Endothelial cell of umbilical vein (primary cell): ENCODE measurements at regions not wholly inside any gene's neighbourhood (a gene's known extent, or its start where the extent isn't known, plus 50 kb on each side); places are given as distances from the start of the nearest gene placed in this dataset.

ENCODE experiments used
- BruUV-seq: library from RNA; stranded (reverse); fragments of 400-500 nt; replicated peaks from 2 replicates; lab custom pipeline; 2021; lab: Mats Ljungman, UMichigan
- CTCF ChIA-PET: fragments of 300-600, 350-600 bp; sonication (Branson Sonifier 250); formaldehyde crosslinking; loops from one replicate; lab custom pipeline; 2021; ENCODE audit warnings: antibody characterized with exemption, inconsistent platforms; lab: Charles Lee
- POLR2A ChIA-PET: fragments of 300-600, 350-600 bp; sonication (Branson Sonifier 250); formaldehyde crosslinking; loops from one replicate; lab custom pipeline; 2021; ENCODE audit warnings: antibody characterized with exemption, inconsistent platforms; lab: Charles Lee
- DNase-seq: peaks from one replicate; pipeline ENCODE4 v3.0.0-alpha.2; 2011; ENCODE audit warnings: low read depth, low spot score
- FAIRE-seq: peaks from 2 replicates; lab custom pipeline; 2011; peaks lifted over from hg19 to GRCh38; lab: Jason Lieb, UNC
- H2AFZ ChIP-seq: 2 replicates; pipeline ENCODE4 v1.6.0; 2012; ENCODE audit warnings: low read depth, low read length, control low read depth, inconsistent platforms
- H3K27ac ChIP-seq: 2 replicates; pipeline ENCODE4 v1.5.1; 2011; ENCODE audit warnings: low read depth, mild to moderate bottlenecking, control low read depth, low read length, moderate library complexity; ENCODE audit not compliant: insufficient read depth
- H3K27me3 ChIP-seq, 2 experiments: 2 replicates each; pipeline versions ENCODE4 v1.6.0 to v1.6.1; 2011; ENCODE audit warnings: low read length in 2 of 2, mixed read lengths in 1 of 2; ENCODE audit not compliant: control insufficient read depth in 2 of 2, insufficient read depth in 2 of 2
- H3K36me3 ChIP-seq, 2 experiments: 2 replicates in 1 of 2; 3 replicates in 1 of 2; pipeline ENCODE4 v1.5.1; 2011; ENCODE audit warnings: low read length in 2 of 2, mild to moderate bottlenecking in 1 of 2, moderate library complexity in 1 of 2; ENCODE audit not compliant: control insufficient read depth in 2 of 2, insufficient read depth in 2 of 2; ENCODE audit errors: extremely low read depth in 1 of 2
- H3K4me1 ChIP-seq: 3 replicates; pipeline ENCODE4 v1.5.1; 2011; ENCODE audit warnings: mild to moderate bottlenecking, low read length; ENCODE audit not compliant: control insufficient read depth, insufficient read depth; ENCODE audit errors: extremely low read depth
- H3K4me2 ChIP-seq: 2 replicates; pipeline ENCODE4 v1.6.1; 2011; ENCODE audit warnings: low read length, control low read depth, mixed read lengths; ENCODE audit not compliant: insufficient read depth
- H3K4me3 ChIP-seq, 3 experiments: fragments of 200-600 bp in 1 of 3; sonication (generic), shearing (Covaris generic) in 1 of 3; replicated peaks in 1 of 3; 2 replicates each; pipeline ENCODE4 v1.5.1; 2011 to 2016; ENCODE audit warnings: control low read depth in 3 of 3, low read length in 3 of 3, mild to moderate bottlenecking in 2 of 3, inconsistent platforms in 1 of 3, low read depth in 1 of 3, moderate library complexity in 1 of 3; ENCODE audit not compliant: insufficient read depth in 1 of 3
- H3K79me2 ChIP-seq: 2 replicates; pipeline ENCODE4 v1.6.0; 2012; ENCODE audit warnings: low read length, inconsistent platforms; ENCODE audit not compliant: control insufficient read depth, insufficient read depth
- H3K9ac ChIP-seq: replicated peaks from 2 replicates; pipeline ENCODE3; 2011; ENCODE audit warnings: low read length, control low read depth; ENCODE audit not compliant: insufficient read depth; ENCODE audit errors: extremely low read depth
- H3K9me1 ChIP-seq: replicated peaks from 3 replicates; pipeline ENCODE4 v1.6.0; 2011; ENCODE audit warnings: mild to moderate bottlenecking, low read length; ENCODE audit not compliant: control insufficient read depth, insufficient read depth; ENCODE audit errors: extremely low read depth
- H3K9me3 ChIP-seq: replicated peaks from 2 replicates; pipeline ENCODE4 v1.5.1; 2012; ENCODE audit warnings: low read length, inconsistent platforms; ENCODE audit not compliant: control insufficient read depth, insufficient read depth
- H4K20me1 ChIP-seq: replicated peaks from 2 replicates; pipeline ENCODE3; 2011; ENCODE audit warnings: mild to moderate bottlenecking, low read length; ENCODE audit not compliant: control insufficient read depth, insufficient read depth; ENCODE audit errors: extremely low read depth
- EZH2 ChIP-seq: IDR thresholded peaks from 2 replicates; pipeline ENCODE4 v1.6.1; 2012; ENCODE audit warnings: borderline replicate concordance, low read depth, mild to moderate bottlenecking, moderate library complexity, low read length, inconsistent platforms; ENCODE audit not compliant: severe bottlenecking
- FOS ChIP-seq: IDR thresholded peaks from 2 replicates; pipeline ENCODE4 v1.6.1; 2011; ENCODE audit warnings: mild to moderate bottlenecking, low read length, moderate library complexity, borderline replicate concordance; ENCODE audit not compliant: insufficient read depth
- GATA2 ChIP-seq: IDR thresholded peaks from 2 replicates; pipeline ENCODE4 v1.7.0; 2011; ENCODE audit warnings: low read depth, mild to moderate bottlenecking, moderate library complexity, mixed read lengths, low read length; ENCODE audit not compliant: insufficient read length, insufficient read depth
- JUN ChIP-seq: IDR thresholded peaks from 2 replicates; pipeline ENCODE4 v1.6.1; 2011; ENCODE audit warnings: borderline replicate concordance, low read depth; ENCODE audit not compliant: insufficient read length, insufficient read depth
- MYC ChIP-seq: IDR thresholded peaks from one replicate; pipeline ENCODE4 v1.6.1; 2011; ENCODE audit warnings: mild to moderate bottlenecking, low read depth, low read length
- POLR2A ChIP-seq: IDR thresholded peaks from 2 replicates; pipeline ENCODE4 v1.6.1; 2012; ENCODE audit warnings: low read depth, mild to moderate bottlenecking, control low read depth, low read length
- POLR2AphosphoS5 ChIP-seq: IDR thresholded peaks from 2 replicates; pipeline ENCODE4 v1.6.1; 2012; ENCODE audit warnings: low read depth, mild to moderate bottlenecking, control low read depth, low read length, moderate library complexity; ENCODE audit not compliant: insufficient read depth
- dilution Hi-C: fragments of 300-500 bp; cut with MboI; formaldehyde crosslinking; loops from one replicate; pipeline ENCODE4 v1.15.0; 2019; ENCODE audit warnings: low sequenced_read_pairs; ENCODE audit not compliant: extremely low pct_ligation_motif_present
- intact Hi-C: fragments of 100-400 bp; cut with micrococcal nuclease; formaldehyde crosslinking; loops from one replicate; pipeline ENCODE4 v1.10.0; 2022
- TF ChIP-seq, protein P1 (sequence below), 2 donors: IDR thresholded peaks; 1 replicate in 1 of 2; 2 replicates in 1 of 2; pipeline ENCODE4 v1.5.1; 2011; ENCODE audit warnings: low read length in 2 of 2, mild to moderate bottlenecking in 2 of 2, moderate library complexity in 2 of 2, control low read depth in 1 of 2, inconsistent platforms in 1 of 2, low read depth in 1 of 2; ENCODE audit not compliant: insufficient read depth in 1 of 2; ENCODE audit errors: extremely low read depth in 1 of 2
- TF ChIP-seq, protein P2 (sequence below): IDR thresholded peaks from 2 replicates; pipeline ENCODE4 v1.6.1; 2011; ENCODE audit not compliant: insufficient read depth, insufficient read length

- TF ChIP-seq POLR2AphosphoS5 (no peak), POLR2A (no peak), JUN (no peak)
- Histone ChIP-seq H3K9me1 (no peaks in the 10 kb centered on the region), H3K9me3 (no peaks in the 10 kb centered on the region), H3K4me1 (no peaks in the 10 kb centered on the region), H3K27me3 (no peaks in the 10 kb centered on the region), H3K4me2 (no peak overlapping the region), H3K4me3 (no peak overlapping the region), H3K9ac (no peak overlapping the region), H3K36me3 (no peaks in the 10 kb centered on the region), H3K79me2 (no peaks in the 10 kb centered on the region), H2AFZ (no peak overlapping the region), H3K27ac (no peak overlapping the region), H4K20me1 (no peaks in the 10 kb centered on the region)
- no TSS peak for BruUV-seq
- intact Hi-C loops (no loop called here), dilution Hi-C loops (no loop called here)
- no peak for FAIRE-seq
- DNase-seq: no peak
- POLR2A ChIA-PET: no interaction called here
- CTCF ChIA-PET: no interaction called here
Observed at GRCh38 chr11:115860246-115860645, 356.0 kb upstream of the CADM1 start.

DNA sequence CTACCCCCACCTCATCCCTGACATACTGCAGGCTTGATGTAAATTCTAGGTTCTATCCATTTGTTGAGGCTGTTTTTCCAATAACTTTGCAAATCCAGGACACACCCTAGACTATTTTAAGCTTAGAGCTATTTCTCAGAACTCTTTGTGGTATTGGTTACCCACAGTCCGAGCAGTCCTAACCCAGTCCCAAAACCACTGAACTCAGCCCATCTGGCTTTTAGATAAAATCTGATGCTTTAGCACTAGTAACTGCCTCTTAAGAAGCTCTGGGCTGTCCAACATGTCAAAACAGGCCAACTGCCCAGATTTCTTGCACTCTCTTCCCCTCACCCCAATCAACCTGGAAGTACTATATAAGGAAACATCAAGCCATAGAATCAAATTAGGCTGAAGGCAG, 344.4 kb upstream of the CADM1 start:
- H3K27me3 ChIP-seq: no peaks in the 10 kb centered on the region
- H3K9me3 ChIP-seq: peaks cover 3% of the 10 kb centered on the region
- H3K4me1 ChIP-seq: no peaks in the 10 kb centered on the region
- no peaks in the 10 kb centered on the region for H3K9me1 ChIP-seq
- BruUV-seq: no TSS peak
- H4K20me1 ChIP-seq: no peaks in the 10 kb centered on the region
- POLR2A ChIA-PET: no interaction called here
- H3K4me3 ChIP-seq: no peak overlapping the region
- no peak overlapping the region for H3K4me2 ChIP-seq
- dilution Hi-C loops (no loop called here), intact Hi-C loops (no loop called here)
- TF ChIP-seq GATA2: no peak
- TF ChIP-seq, protein P1, sequence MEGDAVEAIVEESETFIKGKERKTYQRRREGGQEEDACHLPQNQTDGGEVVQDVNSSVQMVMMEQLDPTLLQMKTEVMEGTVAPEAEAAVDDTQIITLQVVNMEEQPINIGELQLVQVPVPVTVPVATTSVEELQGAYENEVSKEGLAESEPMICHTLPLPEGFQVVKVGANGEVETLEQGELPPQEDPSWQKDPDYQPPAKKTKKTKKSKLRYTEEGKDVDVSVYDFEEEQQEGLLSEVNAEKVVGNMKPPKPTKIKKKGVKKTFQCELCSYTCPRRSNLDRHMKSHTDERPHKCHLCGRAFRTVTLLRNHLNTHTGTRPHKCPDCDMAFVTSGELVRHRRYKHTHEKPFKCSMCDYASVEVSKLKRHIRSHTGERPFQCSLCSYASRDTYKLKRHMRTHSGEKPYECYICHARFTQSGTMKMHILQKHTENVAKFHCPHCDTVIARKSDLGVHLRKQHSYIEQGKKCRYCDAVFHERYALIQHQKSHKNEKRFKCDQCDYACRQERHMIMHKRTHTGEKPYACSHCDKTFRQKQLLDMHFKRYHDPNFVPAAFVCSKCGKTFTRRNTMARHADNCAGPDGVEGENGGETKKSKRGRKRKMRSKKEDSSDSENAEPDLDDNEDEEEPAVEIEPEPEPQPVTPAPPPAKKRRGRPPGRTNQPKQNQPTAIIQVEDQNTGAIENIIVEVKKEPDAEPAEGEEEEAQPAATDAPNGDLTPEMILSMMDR (IDR thresholded peaks at IDR 0.05; ENCODE audit: extremely low read depth in 1 of 2, insufficient read depth in 1 of 2, low read depth in 1 of 2, low read length in 2 of 2): no peak
- TF ChIP-seq JUN: no peak
- no peak for TF ChIP-seq FOS
- TF ChIP-seq MYC: no peak
- TF ChIP-seq, protein P2, sequence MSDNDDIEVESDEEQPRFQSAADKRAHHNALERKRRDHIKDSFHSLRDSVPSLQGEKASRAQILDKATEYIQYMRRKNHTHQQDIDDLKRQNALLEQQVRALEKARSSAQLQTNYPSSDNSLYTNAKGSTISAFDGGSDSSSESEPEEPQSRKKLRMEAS: no peak
- no peak for TF ChIP-seq EZH2
- no peak for TF ChIP-seq POLR2A
- no peak for TF ChIP-seq POLR2AphosphoS5
- DNase-seq: no peak
- CTCF ChIA-PET: no interaction called here
- H3K79me2 ChIP-seq: no peaks in the 10 kb centered on the region
- no peak for FAIRE-seq
- H2AFZ ChIP-seq: no peak overlapping the region
- H3K27ac ChIP-seq: no peak overlapping the region
- no peaks in the 10 kb centered on the region for H3K36me3 ChIP-seq
- H3K9ac ChIP-seq: no peak overlapping the region
